ENCODE measurements at regions not wholly inside any gene's neighbourhood (a gene's known extent, or its start where the extent isn't known, plus 50 kb on each side); places are given as distances from the start of the nearest gene placed in this dataset.

- Histone ChIP-seq H2AFZ (ENCODE audit: low read depth, low read length) (no peak overlapping the region), H3K4me2 (ENCODE audit: low read length) (no peak overlapping the region), H3K9me3 (ENCODE audit: insufficient read depth, low read depth, low read length) (no peaks in the 10 kb centered on the region), H3K27me3 (ENCODE audit: insufficient read depth, low read length) (no peaks in the 10 kb centered on the region), H3K4me3 (ENCODE audit: insufficient read depth, low read depth, low read length) (no peak overlapping the region), H3K36me3 (ENCODE audit: insufficient read depth, low read length) (no peaks in the 10 kb centered on the region), H3K4me1 (ENCODE audit: insufficient read depth, low read length) (no peaks in the 10 kb centered on the region), H3K27ac (ENCODE audit: low read depth, low read length) (no peak overlapping the region), H3K9ac (ENCODE audit: low read length) (no peak overlapping the region), H4K20me1 (ENCODE audit: insufficient read depth, low read length) (no peaks in the 10 kb centered on the region), H3K79me2 (ENCODE audit: insufficient read depth, low read length) (no peaks in the 10 kb centered on the region)
- DNase-seq (ENCODE audit: low read depth) (no peak), FAIRE-seq (no peak)
- H3K36me3 Mint-ChIP-seq (ENCODE audit: low read depth, unreplicated experiment) = no peaks in the 10 kb centered on the region
- no peaks in the 10 kb centered on the region for H3K9me3 Mint-ChIP-seq (ENCODE audit: unreplicated experiment)
- TF ChIP-seq CTCF (IDR thresholded peaks at IDR 0.05; ENCODE audit: insufficient read depth, low read depth, low read length) (no peak), EZH2 (IDR thresholded peaks at IDR 0.05; ENCODE audit: insufficient read depth, low read length) (no peak)
- no peaks in the 10 kb centered on the region for H3K27me3 Mint-ChIP-seq (ENCODE audit: low read depth, unreplicated experiment)
- H3K4me1 Mint-ChIP-seq (ENCODE audit: low read depth, unreplicated experiment) = no peaks in the 10 kb centered on the region
- no peak overlapping the region for H3K4me3 Mint-ChIP-seq (ENCODE audit: unreplicated experiment)
- no peak overlapping the region for H3K27ac Mint-ChIP-seq (ENCODE audit: unreplicated experiment)
Measured at GRCh38 chr3:83622526-83622925, 1336.3 kb upstream of the CADM2 start.

- no peaks in the 10 kb centered on the region for H3K36me3 Mint-ChIP-seq (ENCODE audit: low read depth, unreplicated experiment)
- H3K9me3 Mint-ChIP-seq (ENCODE audit: unreplicated experiment) = no peaks in the 10 kb centered on the region
- Histone ChIP-seq H4K20me1 (ENCODE audit: insufficient read depth, low read length) (no peaks in the 10 kb centered on the region), H3K9me3 (ENCODE audit: insufficient read depth, low read depth, low read length) (no peaks in the 10 kb centered on the region), H2AFZ (ENCODE audit: low read depth, low read length) (no peak overlapping the region), H3K4me2 (ENCODE audit: low read length) (no peak overlapping the region), H3K4me3 (ENCODE audit: insufficient read depth, low read depth, low read length) (no peak overlapping the region), H3K79me2 (ENCODE audit: insufficient read depth, low read length) (no peaks in the 10 kb centered on the region), H3K4me1 (ENCODE audit: insufficient read depth, low read length) (no peaks in the 10 kb centered on the region), H3K9ac (ENCODE audit: low read length) (no peak overlapping the region), H3K27me3 (ENCODE audit: insufficient read depth, low read length) (no peaks in the 10 kb centered on the region), H3K36me3 (ENCODE audit: insufficient read depth, low read length) (no peaks in the 10 kb centered on the region), H3K27ac (ENCODE audit: low read depth, low read length) (no peak overlapping the region)
- TF ChIP-seq CTCF (IDR thresholded peaks at IDR 0.05; ENCODE audit: insufficient read depth, low read depth, low read length) = no peak
- TF ChIP-seq EZH2 (IDR thresholded peaks at IDR 0.05; ENCODE audit: insufficient read depth, low read length) = no peak
- H3K27ac Mint-ChIP-seq (ENCODE audit: unreplicated experiment) = no peak overlapping the region
- no peak overlapping the region for H3K4me3 Mint-ChIP-seq (ENCODE audit: unreplicated experiment)
- DNase-seq (ENCODE audit: low read depth) (no peak), FAIRE-seq (no peak)
- H3K27me3 Mint-ChIP-seq (ENCODE audit: low read depth, unreplicated experiment) = no peaks in the 10 kb centered on the region
- no peaks in the 10 kb centered on the region for H3K4me1 Mint-ChIP-seq (ENCODE audit: low read depth, unreplicated experiment)
Measured at GRCh38 chr3:83625261-83625660, 1333.5 kb upstream of the CADM2 start.

GRCh38 chr3:83628471-83628870, 1330.3 kb upstream of the CADM2 start:
- no peak overlapping the region for H3K9ac ChIP-seq (ENCODE audit: low read length)
- H3K4me3 ChIP-seq (ENCODE audit: insufficient read depth, low read depth, low read length) = no peak overlapping the region
- no peaks in the 10 kb centered on the region for H3K4me1 Mint-ChIP-seq (ENCODE audit: low read depth, unreplicated experiment)
- no peak overlapping the region for H3K27ac Mint-ChIP-seq (ENCODE audit: unreplicated experiment)
- H3K27me3 ChIP-seq (ENCODE audit: insufficient read depth, low read length) = no peaks in the 10 kb centered on the region
- no peak overlapping the region for H3K4me2 ChIP-seq (ENCODE audit: low read length)
- no peak overlapping the region for H2AFZ ChIP-seq (ENCODE audit: low read depth, low read length)
- no peaks in the 10 kb centered on the region for H3K9me3 Mint-ChIP-seq (ENCODE audit: unreplicated experiment)
- FAIRE-seq = no peak
- no peak for DNase-seq (ENCODE audit: low read depth)
- no peaks in the 10 kb centered on the region for H3K79me2 ChIP-seq (ENCODE audit: insufficient read depth, low read length)
- H3K27ac ChIP-seq (ENCODE audit: low read depth, low read length) = no peak overlapping the region
- no peaks in the 10 kb centered on the region for H3K36me3 Mint-ChIP-seq (ENCODE audit: low read depth, unreplicated experiment)
- TF ChIP-seq EZH2 (IDR thresholded peaks at IDR 0.05; ENCODE audit: insufficient read depth, low read length) (no peak), CTCF (IDR thresholded peaks at IDR 0.05; ENCODE audit: insufficient read depth, low read depth, low read length) (no peak)
- no peaks in the 10 kb centered on the region for H3K4me1 ChIP-seq (ENCODE audit: insufficient read depth, low read length)
- H3K9me3 ChIP-seq (ENCODE audit: insufficient read depth, low read depth, low read length) = no peaks in the 10 kb centered on the region
- H3K27me3 Mint-ChIP-seq (ENCODE audit: low read depth, unreplicated experiment) = no peaks in the 10 kb centered on the region
- H3K4me3 Mint-ChIP-seq (ENCODE audit: unreplicated experiment) = no peak overlapping the region
- no peaks in the 10 kb centered on the region for H3K36me3 ChIP-seq (ENCODE audit: insufficient read depth, low read length)
- no peaks in the 10 kb centered on the region for H4K20me1 ChIP-seq (ENCODE audit: insufficient read depth, low read length)
